Testis (tissue), 2 donors: ENCODE measurements at regions not wholly inside any gene's neighbourhood (a gene's known extent, or its start where the extent isn't known, plus 50 kb on each side); places are given as distances from the start of the nearest gene placed in this dataset.

ENCODE experiments used
- DNase-seq: peaks from one replicate; pipeline ENCODE4 v3.0.0-alpha.2; 2019
- H3K27ac ChIP-seq, 2 donors: fragments of 200-600 bp; sonication (generic); one replicate each; pipeline ENCODE4 v1.5.1; 2019
- H3K27me3 ChIP-seq: fragments of 200-600 bp; sonication (generic); one replicate; pipeline ENCODE4 v1.5.1; 2019
- H3K36me3 ChIP-seq: fragments of 200-600 bp; sonication (generic); one replicate; pipeline ENCODE4 v1.5.1; 2017; ENCODE audit warnings: low read depth; ENCODE audit errors: missing control alignments
- H3K4me1 ChIP-seq: fragments of 200-600 bp; sonication (generic); one replicate; pipeline ENCODE4 v1.5.1; 2019
- H3K4me3 ChIP-seq, 2 donors: fragments of 200-600 bp; sonication (generic); one replicate each; pipeline ENCODE4 v1.5.1; 2017 to 2019
- H3K9me3 ChIP-seq: fragments of 200-600 bp; sonication (generic); one replicate; pipeline ENCODE4 v1.5.1; 2017
- POLR2A ChIP-seq: fragments of 450-650 bp; IDR thresholded peaks from one replicate; pipeline ENCODE4 v1.6.1; 2017; ENCODE audit warnings: antibody characterized with exemption, mild to moderate bottlenecking, moderate library complexity
- WGBS, 2 donors: methylation state at CpG; one replicate each; pipeline ENCODE4 v1.1.5; 2018; 5-methylcytosine and 5-hydroxymethylcytosine counted together
- intact Hi-C: fragments of 100-400 bp; cut with DNase I; formaldehyde crosslinking; loops from one replicate; pipeline ENCODE4 v1.15.1; 2023; ENCODE audit warnings: low total_unique reads
- TF ChIP-seq, protein P1 (sequence below), 3 experiments: fragments of 450-650 bp in 2 of 3; fragments of 200-600 bp in 1 of 3; sonication (generic) in 1 of 3; IDR thresholded peaks; one replicate each; pipeline ENCODE4 v1.5.1; 2016 to 2019; ENCODE audit warnings: antibody characterized with exemption in 3 of 3, mild to moderate bottlenecking in 2 of 3, moderate library complexity in 1 of 3

DNA sequence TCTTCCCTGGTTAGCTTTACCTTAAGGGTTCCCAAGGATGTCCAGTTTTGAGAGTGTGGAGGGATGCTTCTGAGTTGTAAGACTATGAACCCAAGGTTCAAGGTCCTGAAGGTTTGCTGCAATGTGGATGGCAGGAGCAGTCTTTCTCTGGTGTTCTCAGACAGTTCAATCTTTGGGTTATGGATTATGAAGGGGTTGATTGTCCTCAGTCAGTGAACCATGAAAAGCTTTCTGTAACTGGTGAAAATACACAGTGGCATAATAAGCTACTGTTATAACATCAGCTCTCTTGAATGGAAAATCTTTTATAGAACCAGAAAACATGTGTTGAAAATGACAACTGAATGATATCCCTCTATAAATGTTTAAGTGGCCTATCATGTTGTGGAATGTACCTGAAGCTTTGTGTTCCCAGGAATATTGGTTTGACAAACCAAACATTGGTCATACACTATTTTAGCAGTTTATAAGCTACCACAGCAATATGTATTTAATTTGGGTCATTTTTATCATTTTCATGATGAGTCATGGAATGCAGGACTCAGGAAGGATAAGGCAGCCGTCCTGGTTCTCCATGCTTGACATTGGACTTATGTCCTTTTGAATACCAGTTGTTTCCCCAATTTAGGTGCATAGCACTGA, 1041.8 kb upstream of the ARRDC3 start:
- DNase-seq, result no peak

DNA sequence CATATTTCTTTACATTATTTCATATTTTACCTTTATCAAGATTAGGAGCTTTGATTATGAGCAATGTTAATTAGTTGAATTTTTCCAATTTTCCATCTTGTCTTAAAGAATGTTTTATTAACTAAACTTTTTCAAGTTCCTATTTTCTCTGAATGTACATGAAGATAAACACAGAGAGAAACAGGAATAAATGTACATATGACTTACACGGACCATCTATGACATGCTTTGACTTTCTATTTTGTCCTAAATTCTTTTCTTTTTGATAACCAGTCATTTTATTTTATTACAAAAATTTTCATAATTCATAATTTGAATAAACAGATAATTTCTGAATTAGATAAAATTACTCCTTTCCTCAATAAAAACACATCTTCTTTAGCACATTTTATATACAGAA, 1038.8 kb upstream of the ARRDC3 start:
- Histone ChIP-seq H3K27ac (no peak overlapping the region), H3K4me3 (no peak overlapping the region), H3K9me3 (no peaks in the 10 kb centered on the region), H3K4me1 (no peaks in the 10 kb centered on the region), H3K27me3 (no peaks in the 10 kb centered on the region), H3K36me3 (no peaks in the 10 kb centered on the region)
- no peak for TF ChIP-seq POLR2A
- TF ChIP-seq, protein P1, sequence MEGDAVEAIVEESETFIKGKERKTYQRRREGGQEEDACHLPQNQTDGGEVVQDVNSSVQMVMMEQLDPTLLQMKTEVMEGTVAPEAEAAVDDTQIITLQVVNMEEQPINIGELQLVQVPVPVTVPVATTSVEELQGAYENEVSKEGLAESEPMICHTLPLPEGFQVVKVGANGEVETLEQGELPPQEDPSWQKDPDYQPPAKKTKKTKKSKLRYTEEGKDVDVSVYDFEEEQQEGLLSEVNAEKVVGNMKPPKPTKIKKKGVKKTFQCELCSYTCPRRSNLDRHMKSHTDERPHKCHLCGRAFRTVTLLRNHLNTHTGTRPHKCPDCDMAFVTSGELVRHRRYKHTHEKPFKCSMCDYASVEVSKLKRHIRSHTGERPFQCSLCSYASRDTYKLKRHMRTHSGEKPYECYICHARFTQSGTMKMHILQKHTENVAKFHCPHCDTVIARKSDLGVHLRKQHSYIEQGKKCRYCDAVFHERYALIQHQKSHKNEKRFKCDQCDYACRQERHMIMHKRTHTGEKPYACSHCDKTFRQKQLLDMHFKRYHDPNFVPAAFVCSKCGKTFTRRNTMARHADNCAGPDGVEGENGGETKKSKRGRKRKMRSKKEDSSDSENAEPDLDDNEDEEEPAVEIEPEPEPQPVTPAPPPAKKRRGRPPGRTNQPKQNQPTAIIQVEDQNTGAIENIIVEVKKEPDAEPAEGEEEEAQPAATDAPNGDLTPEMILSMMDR (IDR thresholded peaks at IDR 0.05), result no peak
- 41 to 62% methylated on average over 1 of the region's 1 CpG for WGBS, 2 donors
- intact Hi-C loops, result no loop called here
- no peak for DNase-seq

More for the DNA sequence above, 1041.8 kb upstream of the ARRDC3 start:
- 79 to 84% methylated on average over 1 of the region's 1 CpG for WGBS, 2 donors
- no peak overlapping the region for H3K4me3 ChIP-seq
- no peak overlapping the region for H3K27ac ChIP-seq
- H3K4me1 ChIP-seq, result no peaks in the 10 kb centered on the region
- no peaks in the 10 kb centered on the region for H3K9me3 ChIP-seq
- TF ChIP-seq, protein P1 (IDR thresholded peaks at IDR 0.05), result no peak
- TF ChIP-seq POLR2A, result no peak
- no peaks in the 10 kb centered on the region for H3K36me3 ChIP-seq
- no peaks in the 10 kb centered on the region for H3K27me3 ChIP-seq
- intact Hi-C loops, result no loop called here

GRCh38 chr5:92421196-92421595, 1038.1 kb upstream of the ARRDC3 start:
- no peak for DNase-seq
- H3K9me3 ChIP-seq, result no peaks in the 10 kb centered on the region
- no peak overlapping the region for H3K4me3 ChIP-seq
- no peaks in the 10 kb centered on the region for H3K4me1 ChIP-seq
- TF ChIP-seq, protein P1 (IDR thresholded peaks at IDR 0.05), result no peak
- no peak for TF ChIP-seq POLR2A
- intact Hi-C loops, result no loop called here
- no peak overlapping the region for H3K27ac ChIP-seq
- H3K36me3 ChIP-seq, result no peaks in the 10 kb centered on the region
- no peaks in the 10 kb centered on the region for H3K27me3 ChIP-seq

GRCh38 chr5:92419261-92419660, 1036.1 kb upstream of the ARRDC3 start:
- Histone ChIP-seq H3K27ac (no peak overlapping the region), H3K9me3 (no peaks in the 10 kb centered on the region), H3K4me3 (no peak overlapping the region), H3K27me3 (no peaks in the 10 kb centered on the region), H3K4me1 (no peaks in the 10 kb centered on the region), H3K36me3 (no peaks in the 10 kb centered on the region)
- intact Hi-C loops, result no loop called here
- no peak for DNase-seq
- TF ChIP-seq POLR2A, result no peak
- TF ChIP-seq, protein P1 (IDR thresholded peaks at IDR 0.05), result no peak

- no peaks in the 10 kb centered on the region for H3K4me1 ChIP-seq
- WGBS, 2 donors, result 84 to 90% methylated on average over 3 of the region's 3 CpGs
- no peak overlapping the region for H3K4me3 ChIP-seq
- H3K36me3 ChIP-seq, result no peaks in the 10 kb centered on the region
- no peaks in the 10 kb centered on the region for H3K9me3 ChIP-seq
- no peak overlapping the region for H3K27ac ChIP-seq
- H3K27me3 ChIP-seq, result no peaks in the 10 kb centered on the region
- intact Hi-C loops, result no loop called here
- TF ChIP-seq POLR2A, result no peak
- TF ChIP-seq, protein P1 (IDR thresholded peaks at IDR 0.05), result no peak
- DNase-seq, result no peak
Observed at GRCh38 chr5:92418341-92418740, 1035.2 kb upstream of the ARRDC3 start.
